Upper lobe of left lung (tissue), 6 donors: ENCODE measurements at regions not wholly inside any gene's neighbourhood (a gene's known extent, or its start where the extent isn't known, plus 50 kb on each side); places are given as distances from the start of the nearest gene placed in this dataset.

Source experiments
- ATAC-seq, 2 donors: fragments of 200-7000 bp; cut with Tn5 transposase; one replicate each; pipeline ENCODE4 v1.9.1; 2022; ENCODE audit warnings: mild to moderate bottlenecking in 2 of 2, moderate library complexity in 2 of 2; ENCODE audit not compliant: low FRiP score in 2 of 2
- DNase-seq, 2 donors: peaks; one replicate each; pipeline ENCODE4 v3.0.0-alpha.2; 2019 to 2020
- H3K27ac ChIP-seq, 4 donors: fragments of 200-600 bp; sonication (generic); one replicate each; pipeline ENCODE4 v1.5.1; 2016 to 2019
- H3K27me3 ChIP-seq, 4 donors: fragments of 200-600 bp; sonication (generic); one replicate each; pipeline ENCODE4 v1.5.1; 2017 to 2019
- H3K36me3 ChIP-seq, 4 donors: fragments of 200-600 bp; sonication (generic); one replicate each; pipeline ENCODE4 v1.5.1; 2016 to 2019
- H3K4me1 ChIP-seq, 4 donors: fragments of 200-600 bp; sonication (generic); one replicate each; pipeline ENCODE4 v1.5.1; 2018 to 2019
- H3K4me3 ChIP-seq, 4 donors: fragments of 200-600 bp; sonication (generic); one replicate each; pipeline ENCODE4 v1.5.1; 2017 to 2019; ENCODE audit warnings: mild to moderate bottlenecking in 2 of 4, moderate library complexity in 1 of 4
- H3K9me3 ChIP-seq, 4 donors: fragments of 200-600 bp; sonication (generic); one replicate each; pipeline ENCODE4 v1.5.1; 2018 to 2019
- CTCF ChIP-seq, 6 experiments: fragments of 450-650 bp in 4 of 6; fragments of 200-600 bp in 2 of 6; sonication (generic) in 2 of 6; IDR thresholded peaks; one replicate each; pipeline ENCODE4 v1.5.1; 2016 to 2019; ENCODE audit warnings: antibody characterized with exemption in 6 of 6
- EP300 ChIP-seq, 4 donors: sonication (generic); formaldehyde crosslinking; IDR thresholded peaks; one replicate each; pipeline ENCODE4 v1.5.1; 2017; ENCODE audit warnings: antibody characterized with exemption in 4 of 4, control low read depth in 2 of 4
- POLR2A ChIP-seq, 4 donors: fragments of 450-650 bp; IDR thresholded peaks; one replicate each; pipeline ENCODE4 v1.5.1; 2016 to 2017; ENCODE audit warnings: antibody characterized with exemption in 4 of 4, mild to moderate bottlenecking in 2 of 4
- POLR2AphosphoS5 ChIP-seq, 2 donors: sonication (generic); formaldehyde crosslinking; IDR thresholded peaks; one replicate each; pipeline ENCODE4 v1.5.1; 2017; ENCODE audit warnings: antibody characterized with exemption in 2 of 2
- WGBS, 2 donors: methylation state at CpG; one replicate each; pipeline ENCODE4 v1.1.5; 2017 to 2018; 5-methylcytosine and 5-hydroxymethylcytosine counted together
- donor health status: DM: no; HTN: no; CAD: no; lungs with moderate emphysema.
- donor health status: DM: no; HTN: yes; CAD: no; lungs with severe emphysema.

GRCh38 chr20:40587038-40587437, 102.0 kb downstream of the MAFB start:
- Histone ChIP-seq H3K4me1 (peaks cover 6 to 17% (median 10%) of the 10 kb centered on the region in 4 donors), H3K36me3 (no peaks in the 10 kb centered on the region), H3K4me3 (no peak overlapping the region), H3K27ac (no peak overlapping the region), H3K9me3 (no peaks in the 10 kb centered on the region), H3K27me3 (no peaks in the 10 kb centered on the region)
- TF ChIP-seq POLR2AphosphoS5 (IDR thresholded peaks at IDR 0.05) (no peak), POLR2A (IDR thresholded peaks at IDR 0.05) (no peak), CTCF (IDR thresholded peaks at IDR 0.05) (no peak), EP300 (IDR thresholded peaks at IDR 0.05) (no peak)
- ATAC-seq (no peak), DNase-seq (peak in 1 of 2 donors; percentile 38)
- 71 to 76% methylated on average over 7 of the region's 7 CpGs for WGBS, 2 donors

GRCh38 chr20:40584130-40584809, 104.8 kb downstream of the MAFB start:
- peaks cover 6 to 17% (median 10%) of the 10 kb centered on the region in 4 donors for H3K4me1 ChIP-seq
- H3K9me3 ChIP-seq, result no peaks in the 10 kb centered on the region
- DNase-seq (no peak), ATAC-seq (peak in 1 of 2 donors; percentile 5)
- WGBS, 2 donors, result 64 to 65% methylated on average over 3 of the region's 3 CpGs
- H3K27ac ChIP-seq, result peak overlapping the region in 1 of 4 donors; percentile 44
- no peaks in the 10 kb centered on the region for H3K27me3 ChIP-seq
- H3K36me3 ChIP-seq, result no peaks in the 10 kb centered on the region
- TF ChIP-seq POLR2AphosphoS5 (IDR thresholded peaks at IDR 0.05), result peak in 1 of 2 donors; percentile 19
- no peak for TF ChIP-seq CTCF (IDR thresholded peaks at IDR 0.05)
- TF ChIP-seq POLR2A (IDR thresholded peaks at IDR 0.05), result no peak
- no peak for TF ChIP-seq EP300 (IDR thresholded peaks at IDR 0.05)
- no peak overlapping the region for H3K4me3 ChIP-seq

DNA sequence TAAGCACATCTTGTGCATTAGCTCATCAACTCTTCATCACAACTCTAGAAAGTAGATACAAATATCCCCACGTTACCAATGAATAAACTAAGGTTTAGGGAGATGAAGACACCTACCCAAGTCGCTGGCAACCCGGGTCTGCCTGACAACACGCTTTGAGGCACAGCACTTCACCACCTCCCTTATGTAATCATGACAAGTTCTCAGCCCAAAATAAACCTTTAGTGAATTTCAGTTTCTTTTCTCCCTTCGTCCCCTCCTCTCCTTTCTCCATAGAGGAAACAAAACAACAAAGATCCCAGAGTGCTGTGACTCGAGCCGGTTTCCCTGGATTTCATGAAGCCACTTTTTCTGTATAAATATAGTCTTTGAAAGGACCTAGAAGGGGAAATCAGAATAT, 105.4 kb downstream of the MAFB start:
- no peak for DNase-seq
- no peak for TF ChIP-seq POLR2A (IDR thresholded peaks at IDR 0.05)
- TF ChIP-seq POLR2AphosphoS5 (IDR thresholded peaks at IDR 0.05), result no peak
- no peak for TF ChIP-seq CTCF (IDR thresholded peaks at IDR 0.05)
- TF ChIP-seq EP300 (IDR thresholded peaks at IDR 0.05), result no peak
- ATAC-seq, result no peak
- peak overlapping the region in 2 of 4 donors; percentile 20 to 44 for H3K27ac ChIP-seq
- H3K4me3 ChIP-seq, result no peak overlapping the region
- 68 to 79% methylated on average over 7 of the region's 7 CpGs for WGBS, 2 donors
- no peaks in the 10 kb centered on the region for H3K27me3 ChIP-seq
- H3K4me1 ChIP-seq, result peaks cover 6 to 17% (median 10%) of the 10 kb centered on the region in 4 donors
- no peaks in the 10 kb centered on the region for H3K36me3 ChIP-seq
- no peaks in the 10 kb centered on the region for H3K9me3 ChIP-seq

- Histone ChIP-seq H3K27ac (peak overlapping the region in 1 of 4 donors; percentile 44), H3K27me3 (no peaks in the 10 kb centered on the region), H3K4me1 (peaks cover 6 to 17% (median 10%) of the 10 kb centered on the region in 4 donors), H3K36me3 (no peaks in the 10 kb centered on the region), H3K4me3 (no peak overlapping the region), H3K9me3 (no peaks in the 10 kb centered on the region)
- DNase-seq (peak in 1 of 2 donors; percentile 63), ATAC-seq (peak; percentile 17 to 47)
- TF ChIP-seq POLR2AphosphoS5 (IDR thresholded peaks at IDR 0.05), result no peak
- no peak for TF ChIP-seq POLR2A (IDR thresholded peaks at IDR 0.05)
- no peak for TF ChIP-seq EP300 (IDR thresholded peaks at IDR 0.05)
- no peak for TF ChIP-seq CTCF (IDR thresholded peaks at IDR 0.05)
- 81 to 83% methylated on average over 5 to 7 of the region's 7 CpGs for WGBS, 2 donors
These were observed 105.8 kb downstream of the MAFB start for GRCh38 chr20:40583205-40583604.

DNA sequence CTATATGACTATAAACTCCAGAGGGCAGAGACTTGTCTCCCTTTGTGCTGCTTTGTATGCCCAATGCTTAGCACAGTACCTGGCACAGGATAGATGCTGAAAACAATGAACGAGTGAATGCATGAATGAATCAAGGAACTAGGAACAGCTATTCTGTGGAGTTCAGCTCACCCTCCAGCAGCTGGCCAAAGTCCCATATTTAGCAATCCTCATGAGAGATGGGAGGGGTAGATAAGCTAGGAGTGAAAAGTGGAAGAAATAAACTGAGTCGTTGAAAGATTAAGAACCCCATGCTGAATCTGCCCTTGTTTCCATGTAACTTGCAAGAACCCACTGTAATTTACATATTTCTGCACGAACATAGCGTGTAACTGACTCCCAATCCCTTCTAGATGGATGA, 106.5 kb downstream of the MAFB start:
- WGBS, 2 donors, result 63 to 64% methylated on average over 4 of the region's 4 CpGs
- DNase-seq (no peak), ATAC-seq (peak in 1 of 2 donors; percentile 52)
- TF ChIP-seq POLR2AphosphoS5 (IDR thresholded peaks at IDR 0.05) (no peak), CTCF (IDR thresholded peaks at IDR 0.05) (no peak), EP300 (IDR thresholded peaks at IDR 0.05) (no peak), POLR2A (IDR thresholded peaks at IDR 0.05) (no peak)
- Histone ChIP-seq H3K27ac (no peak overlapping the region), H3K9me3 (no peaks in the 10 kb centered on the region), H3K4me3 (no peak overlapping the region), H3K4me1 (peaks cover 6 to 17% (median 10%) of the 10 kb centered on the region in 4 donors), H3K36me3 (no peaks in the 10 kb centered on the region), H3K27me3 (no peaks in the 10 kb centered on the region)
